Tibial nerve (tissue), 3 donors: ENCODE measurements at regions not wholly inside any gene's neighbourhood (a gene's known extent, or its start where the extent isn't known, plus 50 kb on each side); places are given as distances from the start of the nearest gene placed in this dataset.

Experiments
- POLR2A ChIP-seq, 2 donors: fragments of 450-650 bp; IDR thresholded peaks; one replicate each; pipeline ENCODE4 v1.6.1; 2017; ENCODE audit warnings: antibody characterized with exemption in 2 of 2, mild to moderate bottlenecking in 2 of 2, moderate library complexity in 2 of 2
- TF ChIP-seq, protein P1 (sequence below), 5 experiments: fragments of 200-600 bp in 3 of 5; fragments of 450-650 bp in 2 of 5; sonication (generic) in 3 of 5; IDR thresholded peaks; one replicate each; pipeline ENCODE4 v1.5.1; 2016 to 2019; ENCODE audit warnings: antibody characterized with exemption in 5 of 5, mild to moderate bottlenecking in 3 of 5, moderate library complexity in 2 of 5

DNA sequence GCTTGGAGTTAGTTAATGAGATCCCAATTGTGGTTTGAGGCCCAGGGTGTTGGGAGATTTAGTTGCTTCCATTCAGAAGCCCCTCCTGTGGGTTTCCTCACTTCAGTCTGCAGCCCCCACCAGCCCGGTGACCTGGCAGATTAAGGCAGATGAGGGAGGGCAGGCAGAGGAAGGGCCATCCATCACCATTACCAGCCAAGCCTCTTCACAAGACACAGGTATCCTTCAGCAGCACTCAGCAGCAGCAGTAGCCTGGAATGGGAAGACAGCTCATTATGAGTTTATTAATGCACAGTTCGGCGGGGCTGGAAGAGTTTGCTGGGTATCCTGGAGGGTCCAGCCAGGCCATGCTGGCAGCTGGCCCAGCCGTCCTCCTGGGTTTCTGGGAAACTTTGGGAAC is 90.0 kb upstream of the GPRC5B start:
- no peak for TF ChIP-seq POLR2A (IDR thresholded peaks at IDR 0.05)
- TF ChIP-seq, protein P1, sequence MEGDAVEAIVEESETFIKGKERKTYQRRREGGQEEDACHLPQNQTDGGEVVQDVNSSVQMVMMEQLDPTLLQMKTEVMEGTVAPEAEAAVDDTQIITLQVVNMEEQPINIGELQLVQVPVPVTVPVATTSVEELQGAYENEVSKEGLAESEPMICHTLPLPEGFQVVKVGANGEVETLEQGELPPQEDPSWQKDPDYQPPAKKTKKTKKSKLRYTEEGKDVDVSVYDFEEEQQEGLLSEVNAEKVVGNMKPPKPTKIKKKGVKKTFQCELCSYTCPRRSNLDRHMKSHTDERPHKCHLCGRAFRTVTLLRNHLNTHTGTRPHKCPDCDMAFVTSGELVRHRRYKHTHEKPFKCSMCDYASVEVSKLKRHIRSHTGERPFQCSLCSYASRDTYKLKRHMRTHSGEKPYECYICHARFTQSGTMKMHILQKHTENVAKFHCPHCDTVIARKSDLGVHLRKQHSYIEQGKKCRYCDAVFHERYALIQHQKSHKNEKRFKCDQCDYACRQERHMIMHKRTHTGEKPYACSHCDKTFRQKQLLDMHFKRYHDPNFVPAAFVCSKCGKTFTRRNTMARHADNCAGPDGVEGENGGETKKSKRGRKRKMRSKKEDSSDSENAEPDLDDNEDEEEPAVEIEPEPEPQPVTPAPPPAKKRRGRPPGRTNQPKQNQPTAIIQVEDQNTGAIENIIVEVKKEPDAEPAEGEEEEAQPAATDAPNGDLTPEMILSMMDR (IDR thresholded peaks at IDR 0.05) = no peak
